Panc1 (cell line): ENCODE measurements at regions not wholly inside any gene's neighbourhood (a gene's known extent, or its start where the extent isn't known, plus 50 kb on each side); places are given as distances from the start of the nearest gene placed in this dataset.

Experiments used
- ATAC-seq: fragments of 200-7000 bp; cut with Tn5 transposase; 2 replicates; pipeline ENCODE4 v1.9.1; 2020; ENCODE audit warnings: mild to moderate bottlenecking, moderate library complexity
- BruUV-seq: library from RNA; stranded (reverse); fragments of 400-500 nt; replicated peaks from 2 replicates; lab custom pipeline; 2021; lab: Mats Ljungman, UMichigan
- CTCF ChIA-PET: fragments of 300-600 bp; sonication (Branson Sonifier 250); formaldehyde crosslinking; loops from one replicate; lab custom pipeline; 2022; ENCODE audit warnings: antibody characterized with exemption; lab: Charles Lee
- POLR2A ChIA-PET: fragments of 300-600 bp; sonication (Branson Sonifier 250); formaldehyde crosslinking; loops from one replicate; lab custom pipeline; 2022; ENCODE audit warnings: antibody characterized with exemption; lab: Charles Lee
- DNase-seq: peaks from one replicate; pipeline ENCODE4 v3.0.0-alpha.2; 2010; ENCODE audit warnings: low read depth, low spot score
- H3K27ac ChIP-seq: 2 replicates; pipeline ENCODE4 v1.5.1; 2011; ENCODE audit warnings: mild to moderate bottlenecking, low read length, inconsistent platforms
- H3K27me3 ChIP-seq: fragments of 200-500 bp; sonication (Bioruptor generic); 2 replicates; pipeline ENCODE4 v1.6.0; 2014; ENCODE audit warnings: low read length, inconsistent platforms; ENCODE audit not compliant: control insufficient read depth, insufficient read depth
- H3K36me3 ChIP-seq: fragments of 200-500 bp; sonication (Bioruptor generic); 2 replicates; pipeline ENCODE4 v1.5.1; 2014; ENCODE audit warnings: inconsistent platforms, mild to moderate bottlenecking, low read length, moderate library complexity; ENCODE audit not compliant: control insufficient read depth, insufficient read depth
- H3K4me1 ChIP-seq: 2 replicates; pipeline ENCODE4 v1.5.1; 2011; ENCODE audit warnings: inconsistent platforms, mild to moderate bottlenecking, low read length, moderate library complexity; ENCODE audit not compliant: control insufficient read depth, insufficient read depth
- H3K4me3 ChIP-seq, 2 experiments: 2 replicates each; pipeline ENCODE4 v1.5.1; 2011 to 2012; ENCODE audit warnings: low read depth in 2 of 2, low read length in 2 of 2, mild to moderate bottlenecking in 2 of 2, inconsistent platforms in 1 of 2, moderate library complexity in 1 of 2
- H3K9me3 ChIP-seq: fragments of 200-500 bp; sonication (Bioruptor generic); 2 replicates; pipeline ENCODE4 v1.5.1; 2014; ENCODE audit warnings: low read depth, mild to moderate bottlenecking, inconsistent platforms, low read length, moderate library complexity; ENCODE audit not compliant: control insufficient read depth, insufficient read depth
- CTCF ChIP-seq: fragments of 450-650 bp; IDR thresholded peaks from 2 replicates; pipeline ENCODE4 v1.5.1; 2017; ENCODE audit warnings: mild to moderate bottlenecking
- POLR2AphosphoS5 ChIP-seq: IDR thresholded peaks from 2 replicates; pipeline ENCODE4 v1.6.1; 2012; ENCODE audit warnings: mild to moderate bottlenecking, low read depth, low read length, moderate library complexity
- REST ChIP-seq, 2 experiments: IDR thresholded peaks; 2 replicates each; pipeline ENCODE4 v1.6.1; 2011 to 2012; ENCODE audit warnings: low read depth in 2 of 2, control low read depth in 1 of 2, low read length in 1 of 2, mild to moderate bottlenecking in 1 of 2, moderate library complexity in 1 of 2; ENCODE audit not compliant: insufficient read depth in 1 of 2
- SIN3A ChIP-seq: IDR thresholded peaks from 2 replicates; pipeline ENCODE4 v1.6.1; 2012; ENCODE audit warnings: low read depth, mild to moderate bottlenecking, low read length, moderate library complexity, borderline replicate concordance; ENCODE audit not compliant: insufficient read depth
- TCF7L2 ChIP-seq: IDR thresholded peaks from 2 replicates; pipeline ENCODE4 v1.6.1; 2011; ENCODE audit warnings: mild to moderate bottlenecking, low read depth, low read length, inconsistent platforms
- in situ Hi-C: cut with HindIII; loops from 2 replicates; pipeline ENCODE4 v1.10.0; 2016; ENCODE audit warnings: low sequenced_read_pairs, low pct_unique_long_range_greater_than_20kb
- intact Hi-C: fragments of 100-400 bp; cut with micrococcal nuclease; formaldehyde crosslinking; loops from one replicate; pipeline ENCODE4 v1.10.0; 2022; ENCODE audit not compliant: unreplicated experiment

GRCh38 chr19:32222556-32222955 lies 122.9 kb upstream of the ZNF507 start:
- intact Hi-C loops = loop anchor here (5.0 to 10.0 kb wide), 3 partner anchors 188 to 1540 kb away; no protein-coding TSS in a partner anchor
- no peaks in the 10 kb centered on the region for H3K36me3 ChIP-seq
- DNase-seq = no peak
- no peak for ATAC-seq
- H3K27me3 ChIP-seq = peaks cover 7% of the 10 kb centered on the region
- no peaks in the 10 kb centered on the region for H3K4me1 ChIP-seq
- H3K4me3 ChIP-seq = no peak overlapping the region
- CTCF ChIA-PET = interaction anchor here (1.7 kb wide), 1 partner anchor 1540 kb away, joined by 4 read pairs; no protein-coding TSS in a partner anchor
- in situ Hi-C loops = no loop called here
- BruUV-seq = no TSS peak
- no peak overlapping the region for H3K27ac ChIP-seq
- H3K9me3 ChIP-seq = no peaks in the 10 kb centered on the region
- POLR2A ChIA-PET = no interaction called here
- no peak for TF ChIP-seq SIN3A
- TF ChIP-seq TCF7L2 = no peak
- no peak for TF ChIP-seq POLR2AphosphoS5
- TF ChIP-seq CTCF = no peak

- Histone ChIP-seq H3K27ac (no peak overlapping the region), H3K36me3 (no peaks in the 10 kb centered on the region), H3K9me3 (no peaks in the 10 kb centered on the region), H3K4me3 (no peak overlapping the region), H3K27me3 (peaks cover 7% of the 10 kb centered on the region), H3K4me1 (no peaks in the 10 kb centered on the region)
- ATAC-seq = no peak
- CTCF ChIA-PET = interaction anchor here (1.7 kb wide), 1 partner anchor 1540 kb away, joined by 4 read pairs; no protein-coding TSS in a partner anchor
- in situ Hi-C loops = no loop called here
- no peak for DNase-seq
- BruUV-seq = no TSS peak
- intact Hi-C loops = loop anchor here (5.0 to 10.0 kb wide), 3 partner anchors 188 to 1541 kb away; no protein-coding TSS in a partner anchor
- POLR2A ChIA-PET = no interaction called here
- TF ChIP-seq TCF7L2 (no peak), REST (IDR thresholded peaks at IDR 0.05; ENCODE audit: insufficient read depth in 1 of 2, low read depth in 2 of 2, low read length in 1 of 2) (no peak), POLR2AphosphoS5 (no peak)
Observed at GRCh38 chr19:32223106-32223505, 122.3 kb upstream of the ZNF507 start.

GRCh38 chr19:32223595-32224370 lies 121.6 kb upstream of the ZNF507 start:
- Histone ChIP-seq H3K4me1 (no peaks in the 10 kb centered on the region), H3K4me3 (no peak overlapping the region), H3K36me3 (no peaks in the 10 kb centered on the region), H3K27ac (no peak overlapping the region), H3K9me3 (no peaks in the 10 kb centered on the region), H3K27me3 (peaks cover 7% of the 10 kb centered on the region)
- ChIA-PET CTCF (interaction anchor here (0.7 to 1.6 kb wide), 4 partner anchors 560 to 1557 kb away, joined by 3 to 4 read pairs (median 4); no protein-coding TSS in a partner anchor), POLR2A (no interaction called here)
- TF ChIP-seq CTCF (no peak), REST (IDR thresholded peaks at IDR 0.05; ENCODE audit: insufficient read depth in 1 of 2, low read depth in 2 of 2, low read length in 1 of 2) (no peak), TCF7L2 (no peak), SIN3A (no peak), POLR2AphosphoS5 (no peak)
- ATAC-seq (peak; percentile 49), DNase-seq (no peak)
- no TSS peak for BruUV-seq
- intact Hi-C loops (loop anchor here (5.0 to 10.0 kb wide), 3 partner anchors 189 to 1541 kb away; no protein-coding TSS in a partner anchor), in situ Hi-C loops (no loop called here)
